Epithelial cell of proximal tubule (primary cell): ENCODE measurements at regions not wholly inside any gene's neighbourhood (a gene's known extent, or its start where the extent isn't known, plus 50 kb on each side); places are given as distances from the start of the nearest gene placed in this dataset.

Experiments used
- DNase-seq: peaks from one replicate; pipeline ENCODE4 v3.0.0-alpha.2; 2011; ENCODE audit warnings: low read depth
- H3K4me3 ChIP-seq: 2 replicates; pipeline ENCODE4 v1.5.1; 2011; ENCODE audit warnings: low read depth, mild to moderate bottlenecking, low read length
- CTCF ChIP-seq: conservative IDR thresholded peaks from 2 replicates; pipeline ENCODE4 v1.5.1; 2012; ENCODE audit warnings: low read depth, mild to moderate bottlenecking, low read length

GRCh38 chr20:56793916-56794315 is 164.8 kb downstream of the TFAP2C start:
- no peak overlapping the region for H3K4me3 ChIP-seq
- no peak for TF ChIP-seq CTCF
- no peak for DNase-seq

GRCh38 chr20:56795492-56795891 is 166.4 kb downstream of the TFAP2C start:
- DNase-seq: no peak
- H3K4me3 ChIP-seq: no peak overlapping the region
- no peak for TF ChIP-seq CTCF

- no peak for DNase-seq
- H3K4me3 ChIP-seq: no peak overlapping the region
- no peak for TF ChIP-seq CTCF
Observed at GRCh38 chr20:56796345-56796744, 167.2 kb downstream of the TFAP2C start.

- H3K4me3 ChIP-seq: no peak overlapping the region
- DNase-seq: no peak
- no peak for TF ChIP-seq CTCF
Observed at GRCh38 chr20:56797023-56797422, 167.9 kb downstream of the TFAP2C start.

- H3K4me3 ChIP-seq: no peak overlapping the region
- DNase-seq: no peak
- TF ChIP-seq CTCF: no peak
Observed at GRCh38 chr20:56798634-56799033, 169.5 kb downstream of the TFAP2C start.

GRCh38 chr20:56799187-56799586 is 170.1 kb downstream of the TFAP2C start:
- DNase-seq: no peak
- no peak overlapping the region for H3K4me3 ChIP-seq
- TF ChIP-seq CTCF: no peak

- TF ChIP-seq CTCF: no peak
- no peak for DNase-seq
- H3K4me3 ChIP-seq: no peak overlapping the region
Observed at GRCh38 chr20:56800088-56800487, 171.0 kb downstream of the TFAP2C start.
